ENCODE measurements at regions not wholly inside any gene's neighbourhood (a gene's known extent, or its start where the extent isn't known, plus 50 kb on each side); places are given as distances from the start of the nearest gene placed in this dataset.
A peak's percentile ranks its signal among the peaks of the same experiment; 100 is the strongest.
"Not testable (repeated sequence)": the region's sequence is repeated elsewhere in the genome, so short reads cannot be mapped to it uniquely, and the experiment has no call there.

DNA sequence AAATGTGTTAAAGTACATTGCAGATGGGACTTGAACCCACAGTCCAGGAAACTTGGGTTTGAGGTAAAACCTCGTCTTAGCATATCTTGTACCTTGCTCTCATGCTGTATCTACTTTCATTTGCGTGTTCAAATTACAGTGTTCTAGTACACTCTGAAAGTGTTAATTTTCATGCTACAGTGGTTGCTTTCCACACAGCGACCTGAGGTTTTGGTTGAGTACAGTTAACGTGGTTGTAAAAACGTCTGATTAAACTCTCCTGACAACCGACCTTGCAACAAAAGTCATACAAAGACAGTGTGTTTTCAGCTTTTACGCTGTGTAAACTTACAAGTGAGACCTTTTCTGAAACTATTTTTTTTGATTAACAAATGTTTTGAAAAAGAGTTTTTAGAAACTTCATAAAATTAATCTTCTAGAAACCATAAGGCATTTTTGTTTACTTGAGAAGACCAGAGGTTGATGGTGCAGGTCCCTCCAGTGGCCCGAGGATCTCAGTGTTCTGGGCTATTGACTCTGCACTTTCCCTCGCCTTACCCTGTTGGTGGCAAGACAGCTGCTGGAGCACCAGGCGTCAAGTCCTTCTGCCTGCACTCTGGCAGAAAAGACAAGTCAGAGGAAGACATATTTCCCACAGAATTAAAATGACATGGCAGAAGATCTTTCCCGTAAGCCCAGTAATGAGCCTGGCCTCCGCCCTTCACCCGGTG lies 334.0 kb downstream of the THBS2 start:
- no peaks in the 10 kb centered on the region for H3K9me3 ChIP-seq (ENCODE audit: control insufficient read depth in 2 of 2, low read length in 2 of 2)
- no peak overlapping the region for H3K9ac ChIP-seq (ENCODE audit: low read depth in 1 of 2, low read length in 2 of 2)
- peak overlapping the region; percentile 56 to 68 for H3K27ac ChIP-seq (ENCODE audit: low read depth in 2 of 2, low read length in 2 of 2)
- no peaks in the 10 kb centered on the region for H3K27me3 ChIP-seq (ENCODE audit: control insufficient read depth in 2 of 2, insufficient read depth in 2 of 2, low read length in 2 of 2)
- H3K4me3 ChIP-seq (ENCODE audit: low read length in 2 of 2), result peak overlapping the region; percentile 33 to 42
- H3K36me3 ChIP-seq (ENCODE audit: control insufficient read depth in 2 of 2, insufficient read depth in 2 of 2, low read length in 2 of 2), result no peaks in the 10 kb centered on the region
- peaks cover 19 to 33% of the 10 kb centered on the region in 2 donors for H3K4me1 ChIP-seq (ENCODE audit: control insufficient read depth in 2 of 2, insufficient read depth in 2 of 2, low read length in 2 of 2)

DNA sequence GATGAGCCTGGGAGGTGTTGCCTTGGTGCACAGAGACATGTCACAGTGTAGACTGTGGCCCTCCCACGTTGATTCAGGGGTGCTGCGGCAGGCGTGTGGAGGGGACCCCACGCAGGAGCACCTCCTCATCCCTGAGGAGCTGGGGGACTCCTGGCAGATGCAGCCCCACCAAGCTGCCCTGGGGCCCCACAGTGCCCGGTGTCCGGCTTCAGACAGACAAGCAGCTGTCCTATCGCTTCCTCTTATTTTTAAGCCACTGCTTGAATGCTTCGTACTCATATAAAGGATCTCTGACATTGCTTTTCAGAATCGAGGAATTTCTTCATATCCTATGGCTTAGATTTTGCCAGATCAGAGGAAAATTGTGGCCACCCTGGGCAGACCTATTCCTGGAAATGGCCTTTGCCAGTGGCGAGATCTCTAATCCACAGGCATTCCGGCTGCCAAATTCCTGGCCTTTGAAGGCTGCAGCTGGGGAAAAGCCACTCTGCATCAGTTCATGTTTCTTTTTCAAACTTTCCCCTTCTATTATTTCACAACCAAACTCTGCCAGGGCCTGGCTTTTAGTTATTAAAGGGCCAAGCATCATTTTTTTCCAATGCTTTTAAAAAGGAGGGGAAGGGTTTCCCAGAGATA lies 337.0 kb downstream of the THBS2 start:
- Histone ChIP-seq H3K9ac (ENCODE audit: low read depth in 1 of 2, low read length in 2 of 2) (no peak overlapping the region), H3K27ac (ENCODE audit: low read depth in 2 of 2, low read length in 2 of 2) (peak overlapping the region in 1 of 2 donors; percentile 23), H3K36me3 (ENCODE audit: control insufficient read depth in 2 of 2, insufficient read depth in 2 of 2, low read length in 2 of 2) (no peaks in the 10 kb centered on the region), H3K4me1 (ENCODE audit: control insufficient read depth in 2 of 2, insufficient read depth in 2 of 2, low read length in 2 of 2) (peaks cover 19 to 38% of the 10 kb centered on the region in 2 donors), H3K4me3 (ENCODE audit: low read length in 2 of 2) (no peak overlapping the region), H3K9me3 (ENCODE audit: control insufficient read depth in 2 of 2, low read length in 2 of 2) (no peaks in the 10 kb centered on the region), H3K27me3 (ENCODE audit: control insufficient read depth in 2 of 2, insufficient read depth in 2 of 2, low read length in 2 of 2) (no peaks in the 10 kb centered on the region)

DNA sequence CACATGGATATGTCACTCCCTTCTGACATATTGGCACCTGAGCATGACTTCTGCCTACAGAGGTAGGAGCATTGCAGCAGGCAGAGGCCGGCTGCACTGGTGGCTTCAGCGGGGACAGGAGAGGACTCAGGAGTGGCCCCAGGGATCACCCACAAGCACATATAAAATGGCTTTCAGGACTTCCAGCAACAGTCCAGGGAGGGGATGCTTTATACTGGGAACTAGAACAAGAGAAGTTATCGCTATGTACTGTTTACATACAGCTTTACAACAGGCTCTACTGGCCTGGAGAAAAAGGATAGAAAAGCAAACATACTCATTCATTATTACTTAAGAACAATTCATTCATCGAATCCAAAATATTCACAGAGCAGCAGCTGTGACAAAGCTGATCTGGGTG lies 337.8 kb downstream of the THBS2 start:
- Histone ChIP-seq H3K27me3 (ENCODE audit: control insufficient read depth in 2 of 2, insufficient read depth in 2 of 2, low read length in 2 of 2) (no peaks in the 10 kb centered on the region), H3K4me1 (ENCODE audit: control insufficient read depth in 2 of 2, insufficient read depth in 2 of 2, low read length in 2 of 2) (peaks cover 19 to 38% of the 10 kb centered on the region in 2 donors), H3K36me3 (ENCODE audit: control insufficient read depth in 2 of 2, insufficient read depth in 2 of 2, low read length in 2 of 2) (no peaks in the 10 kb centered on the region), H3K27ac (ENCODE audit: low read depth in 2 of 2, low read length in 2 of 2) (peak overlapping the region; percentile 26 to 62), H3K9ac (ENCODE audit: low read depth in 1 of 2, low read length in 2 of 2) (no peak overlapping the region), H3K9me3 (ENCODE audit: control insufficient read depth in 2 of 2, low read length in 2 of 2) (no peaks in the 10 kb centered on the region), H3K4me3 (ENCODE audit: low read length in 2 of 2) (peak overlapping the region in 1 of 2 donors; percentile 42)

DNA sequence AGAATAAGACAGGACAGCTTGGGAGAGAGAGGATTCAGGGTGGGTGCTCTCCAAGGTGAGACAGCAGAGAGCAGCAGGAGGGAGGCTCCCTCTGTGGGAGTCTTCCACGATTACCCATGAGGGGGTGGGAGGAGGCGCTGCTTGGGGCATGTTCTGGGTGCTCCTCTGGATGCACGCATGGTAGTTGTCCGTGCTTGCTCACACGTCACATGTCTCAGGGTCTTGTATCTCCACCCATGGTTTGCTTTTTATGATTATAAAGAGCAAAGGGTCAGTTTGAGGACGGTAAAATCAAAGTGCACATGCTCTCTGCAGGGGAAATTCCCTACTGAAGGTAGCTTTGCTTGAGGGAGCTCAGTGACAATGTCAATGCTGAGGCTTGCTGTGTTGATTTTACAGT lies 338.4 kb downstream of the THBS2 start:
- H3K27ac ChIP-seq (ENCODE audit: low read depth in 2 of 2, low read length in 2 of 2), result peak overlapping the region; percentile 26 to 62
- H3K4me3 ChIP-seq (ENCODE audit: low read length in 2 of 2), result peak overlapping the region in 1 of 2 donors; percentile 42
- H3K9me3 ChIP-seq (ENCODE audit: control insufficient read depth in 2 of 2, low read length in 2 of 2), result no peaks in the 10 kb centered on the region
- H3K27me3 ChIP-seq (ENCODE audit: control insufficient read depth in 2 of 2, insufficient read depth in 2 of 2, low read length in 2 of 2), result no peaks in the 10 kb centered on the region
- H3K36me3 ChIP-seq (ENCODE audit: control insufficient read depth in 2 of 2, insufficient read depth in 2 of 2, low read length in 2 of 2), result no peaks in the 10 kb centered on the region
- peaks cover 14 to 33% of the 10 kb centered on the region in 2 donors for H3K4me1 ChIP-seq (ENCODE audit: control insufficient read depth in 2 of 2, insufficient read depth in 2 of 2, low read length in 2 of 2)
- no peak overlapping the region for H3K9ac ChIP-seq (ENCODE audit: low read depth in 1 of 2, low read length in 2 of 2)

DNA sequence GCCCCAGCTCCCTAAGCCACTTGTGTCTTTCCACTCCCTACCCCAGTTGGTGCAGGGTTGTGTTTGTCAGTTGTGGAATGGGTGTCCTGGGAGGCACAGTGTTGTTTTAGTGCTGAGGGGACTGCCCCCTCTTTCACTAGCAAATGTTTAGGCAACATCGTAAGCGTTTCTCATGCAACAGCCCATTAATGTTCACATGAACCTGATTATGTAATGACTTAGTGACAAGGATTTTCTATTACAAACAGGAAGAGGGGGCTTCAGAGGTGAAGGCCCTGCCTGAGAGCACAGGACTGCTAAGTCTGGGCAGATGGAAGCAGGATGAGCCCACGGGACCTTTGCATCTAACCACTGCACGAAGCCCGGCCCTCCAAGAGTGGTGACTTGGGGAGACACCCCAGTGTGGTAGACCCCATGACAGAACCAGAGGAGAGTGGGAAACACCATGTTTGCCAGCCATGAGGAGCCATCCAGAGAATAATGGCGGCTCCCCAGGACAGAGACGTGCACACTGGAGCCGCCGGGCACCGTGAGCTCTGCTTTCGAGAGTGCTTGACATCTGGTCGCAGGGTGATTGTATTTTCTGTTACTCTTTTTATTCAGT lies 339.7 kb downstream of the THBS2 start:
- H3K27me3 ChIP-seq (ENCODE audit: control insufficient read depth in 2 of 2, insufficient read depth in 2 of 2, low read length in 2 of 2), result no peaks in the 10 kb centered on the region
- H3K36me3 ChIP-seq (ENCODE audit: control insufficient read depth in 2 of 2, insufficient read depth in 2 of 2, low read length in 2 of 2), result no peaks in the 10 kb centered on the region
- H3K4me3 ChIP-seq (ENCODE audit: low read length in 2 of 2), result no peak overlapping the region
- H3K9me3 ChIP-seq (ENCODE audit: control insufficient read depth in 2 of 2, low read length in 2 of 2), result no peaks in the 10 kb centered on the region
- peaks cover 9 to 25% of the 10 kb centered on the region in 2 donors for H3K4me1 ChIP-seq (ENCODE audit: control insufficient read depth in 2 of 2, insufficient read depth in 2 of 2, low read length in 2 of 2)
- no peak overlapping the region for H3K9ac ChIP-seq (ENCODE audit: low read depth in 1 of 2, low read length in 2 of 2)
- peak overlapping the region in 1 of 2 donors; percentile 61 for H3K27ac ChIP-seq (ENCODE audit: low read depth in 2 of 2, low read length in 2 of 2)

DNA sequence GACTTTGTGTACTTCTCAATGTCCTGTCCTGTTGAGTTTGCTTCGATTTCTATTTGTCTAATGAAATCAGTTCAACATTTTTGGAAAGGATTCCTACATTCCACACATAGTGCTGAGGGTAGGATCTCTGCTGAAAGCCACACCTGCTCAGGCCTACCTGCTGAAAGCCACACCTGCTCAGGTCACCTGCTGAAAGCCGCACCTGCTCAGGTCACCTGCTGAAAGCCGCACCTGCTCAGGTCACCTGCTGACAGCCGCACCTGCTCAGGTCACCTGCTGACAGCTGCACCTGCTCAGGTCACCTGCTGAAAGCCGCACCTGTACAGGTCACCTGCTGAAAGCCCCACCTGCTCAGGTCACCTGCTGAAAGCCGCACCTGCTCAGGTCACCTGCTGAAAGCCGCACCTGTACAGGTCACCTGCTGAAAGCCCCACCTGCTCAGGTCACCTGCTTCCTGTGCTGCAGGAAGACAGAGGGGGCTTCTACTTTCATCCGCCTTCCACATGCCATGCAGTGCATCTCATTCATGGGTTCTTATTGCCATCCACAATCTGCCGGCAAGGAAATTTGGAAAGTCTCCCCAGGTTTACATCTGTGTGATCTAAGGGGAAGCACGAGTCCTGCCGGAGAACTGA lies 340.3 kb downstream of the THBS2 start:
- H3K4me1 ChIP-seq (ENCODE audit: control insufficient read depth in 2 of 2, insufficient read depth in 2 of 2, low read length in 2 of 2), result peaks cover 9 to 25% of the 10 kb centered on the region in 2 donors
- H3K9ac ChIP-seq (ENCODE audit: low read depth in 1 of 2, low read length in 2 of 2); H3K4me3 ChIP-seq (ENCODE audit: low read length in 2 of 2); H3K27me3 ChIP-seq (ENCODE audit: control insufficient read depth in 2 of 2, insufficient read depth in 2 of 2, low read length in 2 of 2); H3K36me3 ChIP-seq (ENCODE audit: control insufficient read depth in 2 of 2, insufficient read depth in 2 of 2, low read length in 2 of 2); H3K9me3 ChIP-seq (ENCODE audit: control insufficient read depth in 2 of 2, low read length in 2 of 2): not testable (repeated sequence)
- H3K27ac ChIP-seq (ENCODE audit: low read depth in 2 of 2, low read length in 2 of 2), result peak overlapping the region in 1 of 2 donors; percentile 61

DNA sequence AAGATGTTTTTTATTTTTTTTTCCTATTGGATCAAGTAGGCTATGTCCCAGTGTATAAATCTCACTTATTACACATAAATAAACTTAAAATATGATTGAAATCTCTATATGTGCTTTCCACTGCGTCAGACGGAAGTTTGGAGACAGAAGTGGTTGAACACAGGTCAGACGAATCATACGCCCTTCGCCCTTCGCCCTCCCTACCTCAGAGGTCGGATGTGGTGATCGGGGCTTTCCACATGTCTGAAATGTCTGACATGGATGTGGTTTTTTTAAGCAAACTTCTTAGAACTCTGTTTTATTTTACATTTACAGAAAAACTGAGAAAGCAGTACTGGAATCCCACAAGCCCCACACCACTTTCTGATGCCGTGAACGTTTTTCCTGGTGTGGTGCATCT lies 344.4 kb downstream of the THBS2 start:
- H3K9ac ChIP-seq (ENCODE audit: low read depth in 1 of 2, low read length in 2 of 2), result no peak overlapping the region
- no peak overlapping the region for H3K27ac ChIP-seq (ENCODE audit: low read depth in 2 of 2, low read length in 2 of 2)
- no peaks in the 10 kb centered on the region for H3K36me3 ChIP-seq (ENCODE audit: control insufficient read depth in 2 of 2, insufficient read depth in 2 of 2, low read length in 2 of 2)
- H3K4me3 ChIP-seq (ENCODE audit: low read length in 2 of 2), result no peak overlapping the region
- H3K9me3 ChIP-seq (ENCODE audit: control insufficient read depth in 2 of 2, low read length in 2 of 2), result no peaks in the 10 kb centered on the region
- H3K4me1 ChIP-seq (ENCODE audit: control insufficient read depth in 2 of 2, insufficient read depth in 2 of 2, low read length in 2 of 2), result peaks cover 0 to 5% of the 10 kb centered on the region in 2 donors
- H3K27me3 ChIP-seq (ENCODE audit: control insufficient read depth in 2 of 2, insufficient read depth in 2 of 2, low read length in 2 of 2), result no peaks in the 10 kb centered on the region

DNA sequence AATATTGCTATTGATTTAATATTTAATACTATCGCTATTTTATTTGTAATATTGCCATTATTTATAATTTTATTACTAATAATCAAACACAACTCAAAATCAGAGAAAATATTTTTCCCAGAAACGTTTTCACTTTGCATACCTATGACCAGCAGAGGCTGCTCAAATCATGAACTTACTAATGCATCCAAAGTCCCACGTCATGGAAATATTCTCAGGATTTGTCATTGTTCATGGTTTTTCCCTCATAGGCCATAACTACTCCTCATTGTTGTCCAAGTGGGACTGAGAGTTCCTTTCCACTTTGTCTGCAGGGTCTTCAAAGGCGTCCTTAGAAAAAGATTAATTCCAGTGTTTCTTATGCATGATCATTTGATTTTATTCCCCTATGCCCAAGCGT lies 344.8 kb downstream of the THBS2 start:
- Histone ChIP-seq H3K9me3 (ENCODE audit: control insufficient read depth in 2 of 2, low read length in 2 of 2) (no peaks in the 10 kb centered on the region), H3K27me3 (ENCODE audit: control insufficient read depth in 2 of 2, insufficient read depth in 2 of 2, low read length in 2 of 2) (no peaks in the 10 kb centered on the region), H3K9ac (ENCODE audit: low read depth in 1 of 2, low read length in 2 of 2) (no peak overlapping the region), H3K27ac (ENCODE audit: low read depth in 2 of 2, low read length in 2 of 2) (no peak overlapping the region), H3K4me3 (ENCODE audit: low read length in 2 of 2) (no peak overlapping the region), H3K36me3 (ENCODE audit: control insufficient read depth in 2 of 2, insufficient read depth in 2 of 2, low read length in 2 of 2) (no peaks in the 10 kb centered on the region), H3K4me1 (ENCODE audit: control insufficient read depth in 2 of 2, insufficient read depth in 2 of 2, low read length in 2 of 2) (peaks cover 0 to 5% of the 10 kb centered on the region in 2 donors)

DNA sequence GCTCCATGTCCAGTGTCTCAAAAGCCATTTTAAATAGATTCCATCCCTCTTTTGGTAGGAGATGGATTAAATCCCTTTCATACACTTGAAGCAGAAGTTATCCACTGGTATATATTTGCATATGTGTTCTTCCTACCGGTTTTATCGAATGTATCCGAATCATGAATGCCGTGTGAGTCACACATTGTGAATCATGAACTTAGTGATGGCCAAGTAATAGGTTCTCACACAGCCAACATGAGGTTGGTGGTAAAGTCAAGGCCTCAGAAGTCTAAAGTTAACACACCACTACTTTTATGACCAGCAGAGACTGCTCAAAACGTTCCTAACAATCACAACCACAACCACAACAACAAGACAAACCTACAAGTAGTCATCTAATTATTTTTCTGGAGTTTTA lies 345.5 kb downstream of the THBS2 start:
- no peaks in the 10 kb centered on the region for H3K36me3 ChIP-seq (ENCODE audit: control insufficient read depth in 2 of 2, insufficient read depth in 2 of 2, low read length in 2 of 2)

DNA sequence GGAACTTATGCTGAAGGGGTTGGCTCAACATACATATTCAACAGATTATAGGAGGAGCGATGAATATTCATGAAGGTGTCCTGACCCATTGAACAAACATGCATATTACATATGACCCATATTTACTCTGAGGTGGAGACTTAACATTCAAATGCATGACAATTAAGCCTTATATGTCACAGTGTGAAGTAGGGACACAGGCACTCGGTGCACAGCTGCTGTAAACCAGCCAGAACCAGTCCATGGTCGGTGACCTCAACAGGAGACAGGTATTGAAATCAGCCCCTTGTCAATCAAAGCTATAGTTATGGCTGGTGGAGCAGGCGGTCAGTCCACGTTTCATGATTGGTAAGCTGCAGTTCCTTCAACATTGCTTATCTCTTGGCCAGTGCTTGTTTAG lies 347.3 kb downstream of the THBS2 start:
- no peak overlapping the region for H3K27ac ChIP-seq (ENCODE audit: low read depth in 2 of 2, low read length in 2 of 2)
- H3K9me3 ChIP-seq (ENCODE audit: control insufficient read depth in 2 of 2, low read length in 2 of 2), result no peaks in the 10 kb centered on the region
- H3K27me3 ChIP-seq (ENCODE audit: control insufficient read depth in 2 of 2, insufficient read depth in 2 of 2, low read length in 2 of 2), result no peaks in the 10 kb centered on the region
- H3K9ac ChIP-seq (ENCODE audit: low read depth in 1 of 2, low read length in 2 of 2), result no peak overlapping the region
- peak overlapping the region in 1 of 2 donors; percentile 41 for H3K4me3 ChIP-seq (ENCODE audit: low read length in 2 of 2)
- H3K36me3 ChIP-seq (ENCODE audit: control insufficient read depth in 2 of 2, insufficient read depth in 2 of 2, low read length in 2 of 2), result no peaks in the 10 kb centered on the region
- peaks cover 0 to 6% of the 10 kb centered on the region in 2 donors for H3K4me1 ChIP-seq (ENCODE audit: control insufficient read depth in 2 of 2, insufficient read depth in 2 of 2, low read length in 2 of 2)

More for the DNA sequence above, 345.5 kb downstream of the THBS2 start:
- no peak overlapping the region for H3K9ac ChIP-seq (ENCODE audit: low read depth in 1 of 2, low read length in 2 of 2)
- no peak overlapping the region for H3K27ac ChIP-seq (ENCODE audit: low read depth in 2 of 2, low read length in 2 of 2)
- H3K4me1 ChIP-seq (ENCODE audit: control insufficient read depth in 2 of 2, insufficient read depth in 2 of 2, low read length in 2 of 2), result no peaks in the 10 kb centered on the region
- H3K9me3 ChIP-seq (ENCODE audit: control insufficient read depth in 2 of 2, low read length in 2 of 2), result no peaks in the 10 kb centered on the region
- no peaks in the 10 kb centered on the region for H3K27me3 ChIP-seq (ENCODE audit: control insufficient read depth in 2 of 2, insufficient read depth in 2 of 2, low read length in 2 of 2)
- no peak overlapping the region for H3K4me3 ChIP-seq (ENCODE audit: low read length in 2 of 2)
